Glutamatergic neuron (in vitro differentiated cells): ENCODE measurements at regions not wholly inside any gene's neighbourhood (a gene's known extent, or its start where the extent isn't known, plus 50 kb on each side); places are given as distances from the start of the nearest gene placed in this dataset.

Experiments
- DNase-seq: peaks from one replicate; pipeline ENCODE4 v3.0.0; 2022
- H3K27ac Mint-ChIP-seq: one replicate; pipeline ENCODE4 v1.8.0; 2020; ENCODE audit warnings: mild to moderate bottlenecking, mixed read lengths, inconsistent platforms; ENCODE audit not compliant: unreplicated experiment
- H3K27me3 Mint-ChIP-seq: one replicate; pipeline ENCODE4 v1.8.0; 2020; ENCODE audit warnings: mild to moderate bottlenecking, moderate library complexity, mixed read lengths, inconsistent platforms; ENCODE audit not compliant: unreplicated experiment
- H3K36me3 Mint-ChIP-seq: one replicate; pipeline ENCODE4 v1.8.0; 2020; ENCODE audit warnings: mild to moderate bottlenecking, mixed read lengths, inconsistent platforms; ENCODE audit not compliant: unreplicated experiment
- H3K4me1 Mint-ChIP-seq: one replicate; pipeline ENCODE4 v1.8.0; 2020; ENCODE audit warnings: mild to moderate bottlenecking, low read depth, mixed read lengths, inconsistent platforms; ENCODE audit not compliant: unreplicated experiment
- H3K4me3 Mint-ChIP-seq: one replicate; pipeline ENCODE4 v1.8.0; 2020; ENCODE audit warnings: mild to moderate bottlenecking, mixed read lengths, inconsistent platforms; ENCODE audit not compliant: unreplicated experiment
- H3K9me3 Mint-ChIP-seq: one replicate; pipeline ENCODE4 v1.8.0; 2020; ENCODE audit warnings: mild to moderate bottlenecking, moderate library complexity, mixed read lengths, inconsistent platforms; ENCODE audit not compliant: unreplicated experiment
- TF ChIP-seq, protein P1 (sequence below): fragments of 200-600 bp; sonication (generic); IDR thresholded peaks from one replicate; pipeline ENCODE4 v1.5.0; 2021; ENCODE audit not compliant: partially characterized antibody, unreplicated experiment

DNA sequence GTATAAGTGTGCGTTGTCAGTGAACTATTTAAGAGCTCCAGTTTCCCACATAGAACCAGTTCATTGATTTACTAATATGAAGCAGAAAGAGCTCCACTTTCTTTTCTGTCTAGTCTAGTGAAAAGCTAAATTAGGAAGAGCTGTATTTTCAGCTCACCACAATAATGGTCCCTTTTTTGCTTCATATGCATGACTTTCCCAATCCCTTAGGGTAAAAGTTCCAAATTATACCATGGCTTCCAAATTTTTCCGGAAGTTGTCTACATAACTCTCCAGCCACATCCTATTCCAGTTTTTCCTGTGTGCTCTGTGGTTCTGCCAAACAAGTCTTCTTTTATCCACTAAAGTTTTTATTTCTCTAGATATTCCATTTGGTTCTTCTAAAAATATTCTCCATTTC lies 685.2 kb downstream of the REEP3 start:
- H3K27ac Mint-ChIP-seq = no peak overlapping the region
- DNase-seq = no peak
- H3K36me3 Mint-ChIP-seq = no peaks in the 10 kb centered on the region
- peaks cover 2% of the 10 kb centered on the region for H3K27me3 Mint-ChIP-seq
- H3K4me1 Mint-ChIP-seq = peaks cover 9% of the 10 kb centered on the region
- TF ChIP-seq, protein P1, sequence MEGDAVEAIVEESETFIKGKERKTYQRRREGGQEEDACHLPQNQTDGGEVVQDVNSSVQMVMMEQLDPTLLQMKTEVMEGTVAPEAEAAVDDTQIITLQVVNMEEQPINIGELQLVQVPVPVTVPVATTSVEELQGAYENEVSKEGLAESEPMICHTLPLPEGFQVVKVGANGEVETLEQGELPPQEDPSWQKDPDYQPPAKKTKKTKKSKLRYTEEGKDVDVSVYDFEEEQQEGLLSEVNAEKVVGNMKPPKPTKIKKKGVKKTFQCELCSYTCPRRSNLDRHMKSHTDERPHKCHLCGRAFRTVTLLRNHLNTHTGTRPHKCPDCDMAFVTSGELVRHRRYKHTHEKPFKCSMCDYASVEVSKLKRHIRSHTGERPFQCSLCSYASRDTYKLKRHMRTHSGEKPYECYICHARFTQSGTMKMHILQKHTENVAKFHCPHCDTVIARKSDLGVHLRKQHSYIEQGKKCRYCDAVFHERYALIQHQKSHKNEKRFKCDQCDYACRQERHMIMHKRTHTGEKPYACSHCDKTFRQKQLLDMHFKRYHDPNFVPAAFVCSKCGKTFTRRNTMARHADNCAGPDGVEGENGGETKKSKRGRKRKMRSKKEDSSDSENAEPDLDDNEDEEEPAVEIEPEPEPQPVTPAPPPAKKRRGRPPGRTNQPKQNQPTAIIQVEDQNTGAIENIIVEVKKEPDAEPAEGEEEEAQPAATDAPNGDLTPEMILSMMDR = no peak
- peaks cover 3% of the 10 kb centered on the region for H3K9me3 Mint-ChIP-seq
- H3K4me3 Mint-ChIP-seq = no peak overlapping the region

DNA sequence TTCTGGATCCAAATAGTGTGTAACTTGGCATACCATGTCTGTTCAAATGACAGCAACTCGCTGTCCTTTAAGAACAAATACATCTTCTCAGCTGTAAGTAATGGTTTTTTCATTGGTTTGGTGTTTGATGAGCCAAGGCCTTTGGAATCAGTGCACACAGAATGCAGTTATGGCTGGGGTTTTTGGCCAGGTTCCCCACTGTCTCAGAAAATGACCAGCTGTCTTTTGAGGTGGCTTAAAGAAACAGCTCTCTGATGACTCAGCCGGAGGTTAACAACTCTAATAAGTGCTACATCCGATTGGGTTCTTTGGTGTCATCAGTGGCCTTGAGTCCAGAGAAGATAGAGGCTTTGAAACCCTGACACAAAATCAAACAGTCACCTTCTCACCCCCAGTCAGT lies 688.4 kb downstream of the REEP3 start:
- H3K27ac Mint-ChIP-seq = no peak overlapping the region
- TF ChIP-seq, protein P1 = no peak
- H3K4me1 Mint-ChIP-seq = peaks cover 7% of the 10 kb centered on the region
- no peak overlapping the region for H3K4me3 Mint-ChIP-seq
- H3K9me3 Mint-ChIP-seq = peaks cover 3% of the 10 kb centered on the region
- H3K36me3 Mint-ChIP-seq = no peaks in the 10 kb centered on the region
- peaks cover 2% of the 10 kb centered on the region for H3K27me3 Mint-ChIP-seq
- DNase-seq = no peak

DNA sequence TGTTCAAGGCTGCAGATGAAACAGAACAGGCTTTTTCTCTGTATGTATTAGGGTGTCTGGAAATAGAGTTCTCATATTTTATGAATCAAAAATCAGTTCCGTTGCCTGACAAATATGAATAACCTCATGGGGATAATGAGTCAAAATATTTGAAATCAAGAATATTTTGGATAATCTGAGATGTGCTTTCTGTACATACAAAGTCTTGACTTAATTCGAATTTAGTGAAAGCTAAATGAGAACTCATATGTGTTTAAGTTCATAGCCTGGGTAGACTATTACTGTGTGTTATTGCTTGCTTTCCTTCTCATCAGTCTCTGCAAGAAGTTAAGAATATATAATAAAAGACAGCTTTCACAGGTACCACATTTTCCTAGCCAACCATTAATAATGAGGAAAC lies 689.0 kb downstream of the REEP3 start:
- H3K27ac Mint-ChIP-seq = no peak overlapping the region
- peaks cover 5% of the 10 kb centered on the region for H3K4me1 Mint-ChIP-seq
- H3K27me3 Mint-ChIP-seq = peaks cover 2% of the 10 kb centered on the region
- peaks cover 2% of the 10 kb centered on the region for H3K9me3 Mint-ChIP-seq
- TF ChIP-seq, protein P1 = no peak
- H3K4me3 Mint-ChIP-seq = no peak overlapping the region
- no peaks in the 10 kb centered on the region for H3K36me3 Mint-ChIP-seq
- no peak for DNase-seq

DNA sequence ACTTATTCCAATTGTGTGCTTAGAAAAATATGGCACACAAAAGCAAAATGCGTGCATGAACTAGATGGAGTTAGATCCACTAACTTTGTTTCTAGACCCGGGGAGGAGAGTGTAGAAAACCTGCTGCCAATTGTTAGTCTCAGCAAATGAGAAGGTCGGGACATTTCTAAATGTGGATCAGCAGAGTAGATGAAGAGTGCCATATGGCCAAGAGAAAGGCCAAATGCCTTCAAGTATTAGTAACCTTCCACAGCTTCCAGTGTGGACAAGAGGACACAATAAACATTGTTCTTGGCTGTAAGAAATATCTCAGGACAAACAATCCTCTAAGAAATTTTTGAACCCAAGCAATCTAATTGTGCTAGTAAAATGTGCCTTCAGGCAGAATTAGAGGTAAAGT lies 690.3 kb downstream of the REEP3 start:
- TF ChIP-seq, protein P1 = no peak
- H3K36me3 Mint-ChIP-seq = no peaks in the 10 kb centered on the region
- peaks cover 3% of the 10 kb centered on the region for H3K4me1 Mint-ChIP-seq
- no peak for DNase-seq
- peaks cover 2% of the 10 kb centered on the region for H3K9me3 Mint-ChIP-seq
- H3K27ac Mint-ChIP-seq = no peak overlapping the region
- H3K27me3 Mint-ChIP-seq = peaks cover 2% of the 10 kb centered on the region
- no peak overlapping the region for H3K4me3 Mint-ChIP-seq

DNA sequence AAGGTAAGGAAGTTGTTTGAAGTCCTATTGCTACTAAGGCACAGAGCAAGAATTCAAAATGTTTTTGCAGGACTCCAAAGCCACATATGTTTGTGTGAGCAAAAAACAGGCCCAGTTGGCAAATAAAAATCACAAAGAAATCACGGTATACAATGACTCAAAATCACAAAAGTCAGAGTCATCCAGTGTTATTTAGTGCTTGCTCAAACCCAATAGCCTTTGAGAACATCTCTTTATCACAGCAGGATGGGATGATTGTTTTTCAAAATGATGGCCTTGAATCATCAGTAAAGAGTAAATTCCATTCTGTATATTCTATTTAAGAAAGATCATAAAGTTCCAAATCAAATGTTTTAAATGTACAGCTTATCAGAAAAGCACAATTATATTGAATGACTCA lies 693.9 kb downstream of the REEP3 start:
- no peak overlapping the region for H3K4me3 Mint-ChIP-seq
- no peaks in the 10 kb centered on the region for H3K27me3 Mint-ChIP-seq
- H3K27ac Mint-ChIP-seq = no peak overlapping the region
- no peaks in the 10 kb centered on the region for H3K4me1 Mint-ChIP-seq
- TF ChIP-seq, protein P1 = no peak
- H3K36me3 Mint-ChIP-seq = no peaks in the 10 kb centered on the region
- H3K9me3 Mint-ChIP-seq = no peaks in the 10 kb centered on the region
- DNase-seq = no peak
